Tibial nerve (tissue), 4 donors: ENCODE measurements at regions not wholly inside any gene's neighbourhood (a gene's known extent, or its start where the extent isn't known, plus 50 kb on each side); places are given as distances from the start of the nearest gene placed in this dataset.

ENCODE experiments used
- CTCF ChIP-seq, 5 experiments: fragments of 200-600 bp in 3 of 5; fragments of 450-650 bp in 2 of 5; sonication (generic) in 3 of 5; IDR thresholded peaks; one replicate each; pipeline ENCODE4 v1.5.1; 2016 to 2019; ENCODE audit warnings: antibody characterized with exemption in 5 of 5, mild to moderate bottlenecking in 3 of 5, moderate library complexity in 2 of 5
- EP300 ChIP-seq, 2 donors: sonication (generic); formaldehyde crosslinking; IDR thresholded peaks; one replicate each; pipeline ENCODE4 v1.6.1; 2017; ENCODE audit warnings: antibody characterized with exemption in 2 of 2, mild to moderate bottlenecking in 1 of 2

DNA sequence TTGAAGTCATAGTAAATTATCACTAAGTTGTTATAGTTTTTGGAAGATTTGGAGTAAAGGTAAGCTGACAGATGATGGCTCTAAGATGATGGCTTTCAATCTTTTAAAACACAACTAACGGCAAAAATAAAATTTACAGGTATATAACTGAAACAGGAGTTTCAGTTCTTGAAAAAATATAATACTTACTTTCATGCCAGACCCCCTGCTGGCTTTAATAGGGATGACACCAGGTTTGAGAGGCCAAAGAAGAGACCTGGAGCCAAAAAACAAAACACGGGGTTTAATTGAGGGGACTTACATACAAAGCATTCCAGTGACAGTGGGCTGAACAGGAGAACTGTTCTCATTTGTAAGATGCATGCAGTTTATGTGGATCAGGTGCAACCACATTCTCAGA is 301.7 kb upstream of the PCSK5 start:
- no peak for TF ChIP-seq CTCF (IDR thresholded peaks at IDR 0.05)
- no peak for TF ChIP-seq EP300 (IDR thresholded peaks at IDR 0.05)
